SHP77 (cell line): ENCODE measurements at regions not wholly inside any gene's neighbourhood (a gene's known extent, or its start where the extent isn't known, plus 50 kb on each side); places are given as distances from the start of the nearest gene placed in this dataset.

Source experiments
- DNase-seq, 2 experiments: peaks; one replicate each; lab custom pipeline; 2025; lab: John Stamatoyannopoulos, UW

- no peak for DNase-seq
Observed at GRCh38 chr6:91804981-91805380, 1218.1 kb upstream of the MAP3K7 start.

- no peak for DNase-seq
Observed at GRCh38 chr6:91802431-91802830, 1215.6 kb upstream of the MAP3K7 start.

GRCh38 chr6:91796603-91797002, 1209.7 kb upstream of the MAP3K7 start:
- DNase-seq, result no peak

GRCh38 chr6:91788501-91788900, 1201.6 kb upstream of the MAP3K7 start:
- no peak for DNase-seq

- no peak for DNase-seq
Observed at GRCh38 chr6:91786474-91787184, 1199.8 kb upstream of the MAP3K7 start.

GRCh38 chr6:91782802-91783201, 1195.9 kb upstream of the MAP3K7 start:
- no peak for DNase-seq

- DNase-seq, result peak; percentile 15 to 50
Observed at GRCh38 chr6:91781946-91782345, 1195.1 kb upstream of the MAP3K7 start.

- no peak for DNase-seq
Observed at GRCh38 chr6:91780270-91780669, 1193.4 kb upstream of the MAP3K7 start.

- no peak for DNase-seq
Observed at GRCh38 chr6:91761621-91762020, 1174.7 kb upstream of the MAP3K7 start.

- no peak for DNase-seq
Observed at GRCh38 chr6:91754691-91755090, 1167.8 kb upstream of the MAP3K7 start.

- no peak for DNase-seq
Observed at GRCh38 chr6:91751526-91751925, 1164.7 kb upstream of the MAP3K7 start.

- DNase-seq, result no peak
Observed at GRCh38 chr6:91744566-91744965, 1157.7 kb upstream of the MAP3K7 start.

GRCh38 chr6:91743756-91744155, 1156.9 kb upstream of the MAP3K7 start:
- no peak for DNase-seq

- DNase-seq, result no peak
Observed at GRCh38 chr6:91731939-91732338, 1145.1 kb upstream of the MAP3K7 start.

- no peak for DNase-seq
Observed at GRCh38 chr6:91730710-91731109, 1143.8 kb upstream of the MAP3K7 start.

GRCh38 chr6:91720324-91720723, 1133.5 kb upstream of the MAP3K7 start:
- no peak for DNase-seq

- DNase-seq, result no peak
Observed at GRCh38 chr6:91719414-91719813, 1132.5 kb upstream of the MAP3K7 start.

- no peak for DNase-seq
Observed at GRCh38 chr6:91718198-91718597, 1131.3 kb upstream of the MAP3K7 start.

GRCh38 chr6:91717094-91717493, 1130.2 kb upstream of the MAP3K7 start:
- no peak for DNase-seq

GRCh38 chr6:91716361-91716760, 1129.5 kb upstream of the MAP3K7 start:
- DNase-seq, result no peak

- no peak for DNase-seq
Observed at GRCh38 chr6:91715171-91715805, 1128.4 kb upstream of the MAP3K7 start.

- DNase-seq, result no peak
Observed at GRCh38 chr6:91713911-91714310, 1127.0 kb upstream of the MAP3K7 start.

- DNase-seq, result no peak
Observed at GRCh38 chr6:91711518-91711917, 1124.6 kb upstream of the MAP3K7 start.

GRCh38 chr6:91710342-91710741, 1123.5 kb upstream of the MAP3K7 start:
- DNase-seq, result no peak
